Transverse colon (tissue), 4 donors: ENCODE measurements at regions not wholly inside any gene's neighbourhood (a gene's known extent, or its start where the extent isn't known, plus 50 kb on each side); places are given as distances from the start of the nearest gene placed in this dataset.

Experiments
- EP300 ChIP-seq: sonication (generic); formaldehyde crosslinking; IDR thresholded peaks from one replicate; pipeline ENCODE4 v1.6.1; 2017; ENCODE audit warnings: antibody characterized with exemption, low read depth
- POLR2A ChIP-seq: fragments of 450-650 bp; IDR thresholded peaks from one replicate; pipeline ENCODE4 v1.6.1; 2016; ENCODE audit warnings: antibody characterized with exemption, mild to moderate bottlenecking, moderate library complexity
- POLR2AphosphoS5 ChIP-seq, 3 donors: sonication (generic); formaldehyde crosslinking; IDR thresholded peaks; one replicate each; pipeline ENCODE4 v1.6.1; 2016; ENCODE audit warnings: antibody characterized with exemption in 3 of 3
- TF ChIP-seq, protein P1 (sequence below), 5 experiments: fragments of 200-600 bp in 3 of 5; fragments of 450-650 bp in 2 of 5; sonication (generic) in 3 of 5; IDR thresholded peaks; 1 replicate in 2 of 5; 2 replicates in 3 of 5; pipeline ENCODE4 v1.5.1; 2016 to 2017; ENCODE audit warnings: antibody characterized with exemption in 5 of 5, inconsistent platforms in 3 of 5, mild to moderate bottlenecking in 2 of 5, moderate library complexity in 1 of 5

- TF ChIP-seq POLR2A (no peak), POLR2AphosphoS5 (IDR thresholded peaks at IDR 0.05) (no peak), EP300 (no peak)
- TF ChIP-seq, protein P1, sequence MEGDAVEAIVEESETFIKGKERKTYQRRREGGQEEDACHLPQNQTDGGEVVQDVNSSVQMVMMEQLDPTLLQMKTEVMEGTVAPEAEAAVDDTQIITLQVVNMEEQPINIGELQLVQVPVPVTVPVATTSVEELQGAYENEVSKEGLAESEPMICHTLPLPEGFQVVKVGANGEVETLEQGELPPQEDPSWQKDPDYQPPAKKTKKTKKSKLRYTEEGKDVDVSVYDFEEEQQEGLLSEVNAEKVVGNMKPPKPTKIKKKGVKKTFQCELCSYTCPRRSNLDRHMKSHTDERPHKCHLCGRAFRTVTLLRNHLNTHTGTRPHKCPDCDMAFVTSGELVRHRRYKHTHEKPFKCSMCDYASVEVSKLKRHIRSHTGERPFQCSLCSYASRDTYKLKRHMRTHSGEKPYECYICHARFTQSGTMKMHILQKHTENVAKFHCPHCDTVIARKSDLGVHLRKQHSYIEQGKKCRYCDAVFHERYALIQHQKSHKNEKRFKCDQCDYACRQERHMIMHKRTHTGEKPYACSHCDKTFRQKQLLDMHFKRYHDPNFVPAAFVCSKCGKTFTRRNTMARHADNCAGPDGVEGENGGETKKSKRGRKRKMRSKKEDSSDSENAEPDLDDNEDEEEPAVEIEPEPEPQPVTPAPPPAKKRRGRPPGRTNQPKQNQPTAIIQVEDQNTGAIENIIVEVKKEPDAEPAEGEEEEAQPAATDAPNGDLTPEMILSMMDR (IDR thresholded peaks at IDR 0.05): no peak
Observed at GRCh38 chr1:106978477-106979322, 77.8 kb upstream of the PRMT6 start.
